Fibroblast of upper back skin (primary cell): ENCODE measurements at regions not wholly inside any gene's neighbourhood (a gene's known extent, or its start where the extent isn't known, plus 50 kb on each side); places are given as distances from the start of the nearest gene placed in this dataset.
"Not testable (repeated sequence)": the region's sequence is repeated elsewhere in the genome, so short reads cannot be mapped to it uniquely, and the experiment has no call there.

ENCODE experiments used
- DNase-seq: peaks from one replicate; pipeline ENCODE4 v3.0.0-alpha.2; 2013

- DNase-seq, result peak; percentile 81
Measured at GRCh38 chr6:66184091-66184490, 477.1 kb upstream of the EYS start.

- DNase-seq, result peak; percentile 45
Measured at GRCh38 chr6:66179361-66179760, 472.3 kb upstream of the EYS start.

GRCh38 chr6:66173587-66173986, 466.6 kb upstream of the EYS start:
- DNase-seq, result no peak

- not testable (repeated sequence) for DNase-seq
Measured at GRCh38 chr6:66166713-66167112, 459.7 kb upstream of the EYS start.

- no peak for DNase-seq
Measured at GRCh38 chr6:66161546-66162108, 454.6 kb upstream of the EYS start.

- DNase-seq, result no peak
Measured at GRCh38 chr6:66159937-66160336, 452.9 kb upstream of the EYS start.

- no peak for DNase-seq
Measured at GRCh38 chr6:66153247-66153646, 446.2 kb upstream of the EYS start.

DNA sequence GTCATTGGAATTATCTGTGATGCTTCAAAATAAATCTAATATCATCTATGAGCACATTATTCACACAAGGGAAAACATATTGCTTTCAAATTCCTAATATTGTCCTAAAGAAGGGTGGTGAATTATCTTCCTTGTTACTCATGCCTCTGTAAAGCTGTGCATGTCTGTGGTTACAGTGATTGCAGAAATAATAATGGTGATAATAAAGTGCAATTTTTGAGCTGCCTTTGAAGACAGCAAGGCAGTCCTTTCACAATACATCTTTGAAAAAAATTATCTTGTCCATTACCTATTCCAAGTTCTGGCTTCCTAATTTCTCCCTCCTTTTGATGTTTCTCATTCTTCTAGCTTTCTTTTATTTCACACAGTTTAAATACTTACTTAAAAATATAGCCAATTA, 442.1 kb upstream of the EYS start:
- peak; percentile 8 for DNase-seq

DNA sequence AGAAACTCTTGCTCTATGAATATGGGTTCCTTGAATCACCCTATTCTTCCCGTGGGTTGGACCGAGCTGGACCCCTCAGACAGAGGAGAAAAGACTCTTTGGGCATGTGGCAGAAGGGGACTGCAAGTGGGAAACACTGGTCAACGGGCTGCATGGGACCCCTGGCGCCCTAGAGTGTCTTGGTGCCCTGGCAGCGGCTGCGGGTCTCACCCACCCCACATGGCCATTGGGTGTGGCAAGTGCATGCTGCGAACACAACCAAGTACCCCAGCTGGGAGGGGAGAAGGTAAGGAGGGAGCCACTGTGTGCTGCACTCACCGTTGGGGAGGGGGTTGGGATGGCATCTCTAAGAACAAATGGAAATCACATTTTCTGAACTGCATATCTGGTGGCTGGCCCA, 438.8 kb upstream of the EYS start:
- DNase-seq, result no peak

DNA sequence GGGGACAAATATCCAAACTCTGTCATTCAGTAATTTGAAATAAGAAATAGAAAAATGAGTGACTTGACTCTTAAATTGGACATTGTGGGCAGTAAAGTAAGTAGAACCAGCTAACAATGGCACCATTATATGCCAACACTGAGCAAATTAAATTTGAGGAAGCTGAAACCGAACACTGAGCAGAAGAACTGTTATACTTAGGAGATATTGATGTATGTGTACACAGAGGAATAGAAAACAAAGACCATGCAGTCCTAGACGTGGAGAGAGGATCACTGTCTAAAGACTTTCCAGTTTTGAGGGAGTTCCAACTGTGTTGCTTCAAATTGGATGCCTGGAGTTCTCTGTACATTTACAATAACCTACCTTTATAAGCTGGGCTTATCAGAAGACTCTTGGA, 427.0 kb upstream of the EYS start:
- no peak for DNase-seq

GRCh38 chr6:66128656-66129055, 421.6 kb upstream of the EYS start:
- no peak for DNase-seq

DNA sequence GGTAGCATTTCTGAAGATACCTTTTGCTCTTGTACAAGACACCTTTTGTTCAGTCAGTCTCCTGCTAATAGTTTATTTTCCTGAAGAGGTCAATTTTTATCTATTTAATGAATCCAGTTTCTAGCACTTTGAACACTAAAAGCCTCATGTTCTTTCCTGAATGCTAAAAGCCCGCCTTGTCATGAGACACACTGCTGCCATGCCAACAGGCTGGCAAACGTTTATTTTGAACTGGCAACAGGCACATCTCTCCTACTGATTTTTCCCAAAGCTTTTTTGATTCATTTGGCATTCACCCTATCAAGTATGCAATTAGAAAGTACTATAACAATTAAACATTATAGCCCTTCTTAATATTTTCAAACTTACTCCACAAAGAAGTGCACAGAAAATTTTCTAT, 421.2 kb upstream of the EYS start:
- DNase-seq, result no peak

DNA sequence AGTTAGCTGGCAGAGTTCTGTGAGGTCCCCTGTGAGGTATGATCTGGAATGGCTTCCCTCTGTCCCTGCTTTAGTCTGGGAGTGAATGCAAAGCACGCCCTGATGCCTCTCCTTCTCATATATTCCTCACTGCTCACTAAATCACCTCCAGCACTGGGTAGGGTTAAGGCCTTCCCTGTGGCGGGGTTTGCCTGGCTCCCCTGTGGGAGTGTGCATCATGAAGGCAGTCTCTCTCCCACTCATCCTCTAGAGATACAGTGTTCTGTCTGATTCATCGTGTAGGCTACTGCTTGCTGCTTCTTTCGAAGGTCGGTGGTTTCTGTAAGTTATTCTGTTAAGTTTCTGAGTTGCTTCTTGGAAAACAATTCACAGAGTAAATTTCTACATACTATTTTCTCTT, 420.0 kb upstream of the EYS start:
- no peak for DNase-seq

- DNase-seq, result no peak
Measured at GRCh38 chr6:66126358-66126757, 419.3 kb upstream of the EYS start.

DNA sequence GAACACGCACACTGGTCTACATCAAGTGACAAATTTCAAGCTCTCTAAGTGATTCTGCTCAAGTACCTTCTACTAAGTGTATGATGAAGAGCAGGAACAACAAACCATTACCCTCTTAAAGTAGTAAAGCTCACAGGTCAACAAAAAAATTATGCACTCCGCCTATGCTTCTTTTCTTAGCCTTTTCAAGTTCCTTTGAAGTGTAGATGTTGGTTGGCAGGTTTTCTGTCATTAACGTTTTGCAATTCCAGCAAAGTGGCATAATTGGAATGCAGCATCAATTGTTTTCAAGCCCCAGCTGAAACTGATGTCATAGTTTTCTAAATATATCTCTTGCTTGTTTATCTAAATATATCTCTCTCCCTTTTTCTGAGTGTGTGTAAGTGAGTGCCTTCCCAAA, 396.9 kb upstream of the EYS start:
- DNase-seq, result no peak

DNA sequence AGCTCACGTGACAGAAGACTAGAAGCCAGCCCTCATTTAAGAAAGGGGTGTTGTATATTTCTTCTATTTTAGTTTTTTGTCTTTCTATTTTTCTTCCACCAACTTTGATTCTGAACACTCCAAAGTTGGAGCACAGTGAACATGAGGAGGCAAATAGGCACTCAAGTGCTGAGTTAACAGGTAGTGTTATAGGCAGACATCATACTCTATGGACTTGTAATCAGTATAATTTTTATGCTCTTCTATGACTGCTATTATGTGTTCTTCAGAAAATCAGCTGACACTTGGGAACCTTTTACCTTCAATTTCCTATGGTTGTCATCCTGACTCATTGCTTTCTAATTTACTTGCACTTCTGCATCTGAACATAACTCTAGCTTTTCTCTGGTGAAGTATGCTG, 396.3 kb upstream of the EYS start:
- DNase-seq, result no peak

- no peak for DNase-seq
Measured at GRCh38 chr6:66096679-66097078, 389.7 kb upstream of the EYS start.

DNA sequence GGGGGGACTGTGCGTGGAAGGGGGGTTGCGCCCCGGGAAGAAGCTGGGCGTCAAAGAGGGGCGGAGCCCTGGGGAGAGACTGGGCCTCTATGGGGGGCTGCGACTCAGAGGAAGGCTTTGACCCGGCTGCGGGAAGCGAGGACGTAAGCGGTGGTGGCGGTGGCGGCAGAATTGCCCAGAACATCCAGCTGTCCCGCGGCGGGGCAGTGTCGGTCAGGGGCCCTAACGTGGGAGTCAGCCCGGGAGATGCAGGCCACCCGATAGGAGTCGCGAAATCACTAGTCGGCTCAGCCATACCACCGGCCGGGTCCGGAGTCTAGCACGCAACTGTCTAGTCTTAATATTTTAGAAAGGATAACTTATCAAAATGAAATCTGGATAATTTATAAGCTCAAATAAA, 387.6 kb upstream of the EYS start:
- DNase-seq, result no peak

GRCh38 chr6:66092306-66092705, 385.3 kb upstream of the EYS start:
- DNase-seq, result not testable (repeated sequence)

DNA sequence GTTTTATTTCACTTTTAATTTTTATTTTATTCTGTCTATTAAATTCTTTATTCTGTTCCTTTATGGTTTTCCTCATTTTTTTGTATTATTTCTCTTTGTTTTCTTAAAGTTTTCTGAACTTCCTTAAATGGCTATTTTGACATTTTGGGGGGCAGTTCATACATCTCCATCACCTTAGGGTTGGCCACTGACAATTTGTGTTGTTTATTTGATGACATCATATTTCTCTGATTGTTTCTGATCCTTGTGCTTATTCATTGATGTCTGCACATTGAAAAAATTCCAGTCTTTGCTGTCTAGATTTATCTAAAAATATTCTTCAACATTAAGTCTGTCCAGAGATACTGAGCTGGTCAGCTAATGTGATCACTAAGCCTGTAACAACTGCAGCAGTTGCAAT, 379.5 kb upstream of the EYS start:
- DNase-seq, result no peak

DNA sequence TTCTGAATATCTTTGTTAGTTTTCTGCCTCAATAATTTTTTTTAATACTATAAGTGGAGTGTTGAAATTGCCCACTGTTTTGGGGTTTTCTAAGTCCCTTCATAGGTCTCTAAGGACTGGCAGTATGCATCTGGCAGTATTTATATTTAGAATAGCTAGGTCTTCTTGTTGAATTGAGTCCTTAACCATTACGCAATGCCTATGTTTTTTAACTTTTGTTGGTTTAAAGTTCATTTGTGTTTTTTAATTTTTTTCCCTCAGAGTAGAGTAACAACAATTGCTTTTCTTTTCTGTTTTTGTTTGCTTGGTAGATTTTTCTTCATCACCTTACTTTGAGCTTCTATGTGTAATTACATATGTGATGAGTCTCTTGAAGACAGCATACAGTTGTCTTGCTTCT, 375.9 kb upstream of the EYS start:
- DNase-seq, result no peak

DNA sequence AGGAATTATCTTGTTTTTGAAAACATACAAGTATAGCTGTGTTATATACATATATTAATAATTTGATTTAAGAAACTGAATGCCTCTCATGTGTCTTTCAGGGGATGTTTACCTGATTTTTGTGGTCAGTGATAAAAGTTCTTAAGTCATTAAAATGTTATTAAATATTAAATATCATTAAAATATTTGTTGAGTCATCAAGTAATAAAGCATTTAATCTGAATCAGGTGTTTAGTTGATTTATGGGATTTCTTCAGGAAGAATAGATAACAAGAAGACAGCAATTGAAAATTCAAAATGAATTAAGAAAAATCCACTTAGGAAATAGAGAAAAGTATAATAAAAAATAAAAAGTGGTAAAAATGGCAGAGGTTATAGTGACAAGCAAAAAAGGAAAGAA, 361.9 kb upstream of the EYS start:
- no peak for DNase-seq

DNA sequence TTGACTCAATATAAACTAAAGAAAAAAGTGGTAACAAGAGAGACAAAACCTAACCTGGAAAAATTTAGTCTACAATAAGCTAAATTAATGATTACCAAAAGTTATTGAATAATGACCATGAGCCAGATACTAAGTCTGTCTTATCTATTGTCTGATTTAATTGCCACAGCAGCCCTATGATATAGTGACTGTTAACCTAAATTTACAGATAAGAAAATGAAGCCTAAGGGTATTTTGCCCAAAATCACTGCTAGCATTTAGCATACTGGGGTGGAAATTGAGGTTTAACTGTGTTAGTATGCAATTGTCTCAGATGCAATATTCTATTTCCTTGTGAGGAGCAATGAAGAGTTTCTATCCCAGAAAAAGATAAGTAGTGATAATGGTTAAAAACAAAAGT, 361.0 kb upstream of the EYS start:
- DNase-seq, result no peak

DNA sequence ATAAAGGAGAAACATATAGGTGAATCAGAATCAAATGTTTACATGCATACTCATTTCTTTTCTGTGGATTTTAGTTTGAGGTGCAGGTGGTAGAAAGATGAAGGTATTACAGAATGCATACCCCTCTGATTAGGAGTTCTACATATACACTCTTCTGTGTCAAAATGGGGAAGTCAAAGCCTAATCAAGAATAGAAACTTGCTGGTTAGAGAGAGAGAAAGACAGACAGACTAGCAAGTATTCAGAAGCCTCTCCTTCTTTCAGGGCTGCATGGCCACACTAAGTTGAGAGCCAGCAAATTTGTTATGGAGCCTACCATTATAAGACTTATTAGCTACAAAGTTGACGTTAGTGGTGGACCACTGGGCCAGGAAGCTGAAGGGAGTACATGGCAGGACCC, 358.3 kb upstream of the EYS start:
- DNase-seq, result no peak

- DNase-seq, result no peak
Measured at GRCh38 chr6:66057034-66057433, 350.0 kb upstream of the EYS start.

DNA sequence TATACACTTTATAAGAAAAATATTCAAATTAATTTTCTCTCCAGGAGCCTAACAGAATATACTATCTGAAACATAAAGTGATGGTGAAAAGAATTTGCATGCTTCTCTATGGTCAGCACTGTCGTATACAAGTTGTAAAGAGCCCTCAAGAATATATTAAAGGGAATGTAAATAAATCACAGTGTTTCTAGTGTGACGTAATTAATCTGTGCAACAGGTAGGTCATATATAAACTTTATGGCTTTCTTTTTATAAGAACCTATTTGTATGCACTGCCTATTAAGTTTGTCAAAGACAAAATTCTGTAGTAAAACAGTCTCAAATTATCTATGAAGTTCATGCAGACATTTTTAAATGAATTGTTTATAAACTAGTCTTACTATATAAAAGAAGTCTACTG, 347.9 kb upstream of the EYS start:
- no peak for DNase-seq
